Endodermal cell (in vitro differentiated cells): ENCODE measurements at regions not wholly inside any gene's neighbourhood (a gene's known extent, or its start where the extent isn't known, plus 50 kb on each side); places are given as distances from the start of the nearest gene placed in this dataset.

Experiments used
- DNase-seq: peaks from one replicate; pipeline ENCODE4 v3.0.0-alpha.2; 2017
- H3K27ac ChIP-seq: 2 replicates; pipeline ENCODE4 v1.5.1; 2013; ENCODE audit warnings: mild to moderate bottlenecking, low read depth, low read length, moderate library complexity
- H3K27me3 ChIP-seq: 2 replicates; pipeline ENCODE4 v1.6.1; 2013; ENCODE audit warnings: mild to moderate bottlenecking, low read length, moderate library complexity; ENCODE audit not compliant: insufficient read depth, control insufficient read depth, poor library complexity, severe bottlenecking
- H3K36me3 ChIP-seq: 2 replicates; pipeline ENCODE4 v1.7.0; 2013; ENCODE audit warnings: mild to moderate bottlenecking, low read length, moderate library complexity; ENCODE audit not compliant: control insufficient read depth, insufficient read depth
- H3K4me1 ChIP-seq: one replicate; pipeline ENCODE4 v1.7.0; 2013; ENCODE audit warnings: low read length; ENCODE audit not compliant: control insufficient read depth, insufficient read depth
- H3K4me3 ChIP-seq: 2 replicates; pipeline ENCODE4 v1.5.1; 2013; ENCODE audit warnings: mild to moderate bottlenecking, low read length, moderate library complexity
- H3K9ac ChIP-seq: 2 replicates; pipeline ENCODE4 v1.6.1; 2013; ENCODE audit warnings: mild to moderate bottlenecking, low read length, moderate library complexity; ENCODE audit not compliant: poor library complexity, severe bottlenecking; ENCODE audit errors: extremely low read depth
- H3K9me3 ChIP-seq: 2 replicates; pipeline ENCODE4 v1.6.1; 2013; ENCODE audit warnings: mild to moderate bottlenecking, low read length, moderate library complexity; ENCODE audit not compliant: control insufficient read depth
- H3K27ac Mint-ChIP-seq: 2 replicates; pipeline ENCODE4 v1.8.0; 2020; ENCODE audit warnings: mixed read lengths
- H3K27me3 Mint-ChIP-seq: 2 replicates; pipeline ENCODE4 v1.8.0; 2021; ENCODE audit warnings: mild to moderate bottlenecking, mixed read lengths; ENCODE audit not compliant: insufficient read depth
- H3K36me3 Mint-ChIP-seq: 2 replicates; pipeline ENCODE4 v1.8.0; 2020; ENCODE audit warnings: low read depth, mixed read lengths
- H3K4me1 Mint-ChIP-seq: 2 replicates; pipeline ENCODE4 v1.8.0; 2020; ENCODE audit warnings: mixed read lengths
- H3K4me3 Mint-ChIP-seq: 2 replicates; pipeline ENCODE4 v1.8.0; 2020; ENCODE audit warnings: mild to moderate bottlenecking, moderate library complexity, mixed read lengths
- H3K9me3 Mint-ChIP-seq: 2 replicates; pipeline ENCODE4 v1.8.0; 2020; ENCODE audit warnings: mild to moderate bottlenecking, mixed read lengths
- WGBS, 2 experiments: methylation state at CpG; one replicate each; pipeline versions ENCODE4 v1.1.5 to v1.1.7; 2013; ENCODE audit warnings: missing lambda C conversion rate in 2 of 2, mixed read lengths in 1 of 2; ENCODE audit not compliant: insufficient coverage in 1 of 2, insufficient read length in 1 of 2; 5-methylcytosine and 5-hydroxymethylcytosine counted together
- TF ChIP-seq, protein P1 (sequence below): fragments of 200-600 bp; sonication (generic); conservative IDR thresholded peaks from 2 replicates; pipeline ENCODE4 v1.5.0; 2021; ENCODE audit warnings: antibody characterized with exemption, mild to moderate bottlenecking

DNA sequence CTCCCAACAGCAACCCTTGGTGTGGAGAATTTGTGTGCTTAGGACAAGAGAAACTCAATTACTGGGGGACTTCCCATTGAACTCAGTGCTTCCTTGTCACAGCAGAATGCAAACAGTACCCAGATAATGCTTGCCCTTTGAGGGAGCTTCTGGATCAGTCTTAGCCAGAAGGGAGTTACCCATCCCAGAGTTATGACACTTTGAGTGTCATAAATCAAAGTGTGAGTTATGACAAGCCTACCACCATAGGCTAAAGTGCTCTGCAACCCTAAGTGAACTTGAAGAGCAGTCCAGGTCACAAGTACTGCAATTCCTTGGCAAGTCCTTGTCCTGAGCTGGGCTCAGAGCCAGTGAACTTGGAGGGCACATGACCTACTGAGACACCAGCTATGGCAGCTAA, 1513.9 kb upstream of the PCDH10 start:
- no peak for DNase-seq
- Mint-ChIP-seq H3K4me3 (no peak overlapping the region), H3K36me3 (peaks cover 4% of the 10 kb centered on the region), H3K27ac (no peak overlapping the region), H3K9me3 (peaks cover 38% of the 10 kb centered on the region), H3K27me3 (no peaks in the 10 kb centered on the region), H3K4me1 (no peaks in the 10 kb centered on the region)
- Histone ChIP-seq H3K9ac (no peak overlapping the region), H3K4me1 (no peaks in the 10 kb centered on the region), H3K36me3 (no peaks in the 10 kb centered on the region), H3K9me3 (peaks cover 19% of the 10 kb centered on the region), H3K27me3 (no peaks in the 10 kb centered on the region), H3K4me3 (no peak overlapping the region), H3K27ac (no peak overlapping the region)
- TF ChIP-seq, protein P1, sequence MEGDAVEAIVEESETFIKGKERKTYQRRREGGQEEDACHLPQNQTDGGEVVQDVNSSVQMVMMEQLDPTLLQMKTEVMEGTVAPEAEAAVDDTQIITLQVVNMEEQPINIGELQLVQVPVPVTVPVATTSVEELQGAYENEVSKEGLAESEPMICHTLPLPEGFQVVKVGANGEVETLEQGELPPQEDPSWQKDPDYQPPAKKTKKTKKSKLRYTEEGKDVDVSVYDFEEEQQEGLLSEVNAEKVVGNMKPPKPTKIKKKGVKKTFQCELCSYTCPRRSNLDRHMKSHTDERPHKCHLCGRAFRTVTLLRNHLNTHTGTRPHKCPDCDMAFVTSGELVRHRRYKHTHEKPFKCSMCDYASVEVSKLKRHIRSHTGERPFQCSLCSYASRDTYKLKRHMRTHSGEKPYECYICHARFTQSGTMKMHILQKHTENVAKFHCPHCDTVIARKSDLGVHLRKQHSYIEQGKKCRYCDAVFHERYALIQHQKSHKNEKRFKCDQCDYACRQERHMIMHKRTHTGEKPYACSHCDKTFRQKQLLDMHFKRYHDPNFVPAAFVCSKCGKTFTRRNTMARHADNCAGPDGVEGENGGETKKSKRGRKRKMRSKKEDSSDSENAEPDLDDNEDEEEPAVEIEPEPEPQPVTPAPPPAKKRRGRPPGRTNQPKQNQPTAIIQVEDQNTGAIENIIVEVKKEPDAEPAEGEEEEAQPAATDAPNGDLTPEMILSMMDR = no peak

DNA sequence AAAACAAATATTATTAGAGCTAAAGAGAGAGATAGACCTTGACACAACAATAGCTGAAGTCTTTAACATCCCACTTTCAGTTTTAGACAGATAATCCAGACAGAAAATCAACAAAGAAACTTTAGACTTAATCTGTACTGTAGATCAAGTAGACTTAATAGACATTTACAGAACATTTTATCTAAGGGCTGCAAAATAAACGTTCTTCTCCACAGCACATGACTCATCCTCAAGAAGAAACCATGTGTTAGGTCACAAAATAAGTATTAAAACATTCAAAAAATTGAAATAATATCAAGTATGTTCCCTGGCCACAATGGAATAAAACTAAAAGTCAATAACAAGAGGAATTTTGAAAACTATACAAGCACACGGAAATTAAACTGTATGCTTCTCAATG, 1510.3 kb upstream of the PCDH10 start:
- H3K9me3 Mint-ChIP-seq = peaks cover 17% of the 10 kb centered on the region
- no peak overlapping the region for H3K27ac Mint-ChIP-seq
- H3K4me1 Mint-ChIP-seq = no peaks in the 10 kb centered on the region
- H3K36me3 Mint-ChIP-seq = no peaks in the 10 kb centered on the region
- no peak overlapping the region for H3K4me3 Mint-ChIP-seq
- no peak overlapping the region for H3K27ac ChIP-seq
- no peaks in the 10 kb centered on the region for H3K36me3 ChIP-seq
- no peak overlapping the region for H3K9ac ChIP-seq
- no peak for DNase-seq
- TF ChIP-seq, protein P1 = no peak
- H3K9me3 ChIP-seq = no peaks in the 10 kb centered on the region
- H3K4me1 ChIP-seq = no peaks in the 10 kb centered on the region
- no peaks in the 10 kb centered on the region for H3K27me3 ChIP-seq
- 92 to 100% methylated on average over 1 to 2 of the region's 2 CpGs for WGBS, 2 experiments
- no peaks in the 10 kb centered on the region for H3K27me3 Mint-ChIP-seq
- no peak overlapping the region for H3K4me3 ChIP-seq

DNA sequence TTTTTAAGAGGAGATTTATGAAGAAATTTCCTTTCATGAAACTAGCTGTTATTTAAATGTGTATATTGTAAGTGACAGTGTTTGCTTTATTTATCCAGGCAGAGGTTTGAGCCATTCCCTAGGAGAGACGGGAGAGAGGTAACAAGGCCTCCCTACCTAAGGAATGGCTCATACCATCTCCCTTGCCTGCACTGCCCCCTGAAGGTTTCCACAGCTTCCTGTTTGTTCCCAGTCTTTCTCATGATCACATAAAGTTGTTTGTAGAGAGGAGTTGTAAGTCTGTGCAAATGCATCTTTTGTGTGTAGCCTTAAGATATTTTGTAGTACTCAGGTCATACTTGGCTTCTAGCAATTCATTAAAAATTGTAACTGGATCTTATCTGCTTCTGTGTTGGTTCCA, 1504.5 kb upstream of the PCDH10 start:
- WGBS, 2 experiments = 24% methylated on average over 1 of the region's 1 CpG; no CpG with 5 or more reads in 1 of the 2 experiments
- TF ChIP-seq, protein P1 = peak; percentile 89
- no peaks in the 10 kb centered on the region for H3K27me3 Mint-ChIP-seq
- H3K4me1 Mint-ChIP-seq = no peaks in the 10 kb centered on the region
- Histone ChIP-seq H3K36me3 (no peaks in the 10 kb centered on the region), H3K27me3 (no peaks in the 10 kb centered on the region), H3K4me3 (no peak overlapping the region), H3K4me1 (no peaks in the 10 kb centered on the region), H3K9me3 (no peaks in the 10 kb centered on the region), H3K27ac (no peak overlapping the region), H3K9ac (no peak overlapping the region)
- no peak overlapping the region for H3K4me3 Mint-ChIP-seq
- H3K9me3 Mint-ChIP-seq = no peaks in the 10 kb centered on the region
- peak; percentile 85 for DNase-seq
- no peaks in the 10 kb centered on the region for H3K36me3 Mint-ChIP-seq
- H3K27ac Mint-ChIP-seq = no peak overlapping the region
